ENCODE measurements at regions not wholly inside any gene's neighbourhood (a gene's known extent, or its start where the extent isn't known, plus 50 kb on each side); places are given as distances from the start of the nearest gene placed in this dataset.

GRCh38 chr5:2523180-2523579 is 228.3 kb downstream of the IRX2 start:
- no peak for TF ChIP-seq CTCF (IDR thresholded peaks at IDR 0.05; ENCODE audit: low read length)
- TF ChIP-seq EZH2 (IDR thresholded peaks at IDR 0.05; ENCODE audit: borderline replicate concordance, low read length), result no peak

All from OCI-LY1 (cell line).